NT2/D1 (cell line): ENCODE measurements at regions not wholly inside any gene's neighbourhood (a gene's known extent, or its start where the extent isn't known, plus 50 kb on each side); places are given as distances from the start of the nearest gene placed in this dataset.

Experiments
- DNase-seq: peaks from one replicate; pipeline ENCODE4 v3.0.0-alpha.2; 2011; ENCODE audit warnings: low read depth, low spot score
- H3K27me3 ChIP-seq: 2 replicates; pipeline ENCODE4 v1.6.0; 2011; ENCODE audit warnings: mild to moderate bottlenecking; ENCODE audit not compliant: insufficient read length, insufficient read depth
- H3K36me3 ChIP-seq: 2 replicates; pipeline ENCODE4 v1.6.1; 2011; ENCODE audit warnings: mild to moderate bottlenecking, low read length, mixed read lengths; ENCODE audit not compliant: insufficient read depth, insufficient read length
- H3K4me1 ChIP-seq: 2 replicates; pipeline ENCODE4 v1.5.1; 2011; ENCODE audit not compliant: insufficient read depth, insufficient read length
- H3K4me3 ChIP-seq: 2 replicates; pipeline ENCODE4 v1.5.1; 2011; ENCODE audit warnings: low read depth; ENCODE audit not compliant: insufficient read length
- H3K9ac ChIP-seq: 2 replicates; pipeline ENCODE4 v1.6.0; 2011; ENCODE audit warnings: low read depth; ENCODE audit not compliant: insufficient read length
- H3K9me3 ChIP-seq: 2 replicates; pipeline ENCODE4 v1.5.1; 2011; ENCODE audit warnings: mild to moderate bottlenecking, low read length; ENCODE audit not compliant: insufficient read depth
- SUZ12 ChIP-seq: IDR thresholded peaks from 2 replicates; pipeline ENCODE4 v1.6.1; 2011; ENCODE audit not compliant: insufficient read length, insufficient read depth; ENCODE audit errors: extremely low read depth
- YY1 ChIP-seq: IDR thresholded peaks from 2 replicates; pipeline ENCODE4 v1.6.1; 2011; ENCODE audit not compliant: insufficient read length, insufficient read depth
- ZNF274 ChIP-seq: IDR thresholded peaks from 2 replicates; pipeline ENCODE4 v1.6.1; 2011; ENCODE audit warnings: mild to moderate bottlenecking, low read depth, low read length

DNA sequence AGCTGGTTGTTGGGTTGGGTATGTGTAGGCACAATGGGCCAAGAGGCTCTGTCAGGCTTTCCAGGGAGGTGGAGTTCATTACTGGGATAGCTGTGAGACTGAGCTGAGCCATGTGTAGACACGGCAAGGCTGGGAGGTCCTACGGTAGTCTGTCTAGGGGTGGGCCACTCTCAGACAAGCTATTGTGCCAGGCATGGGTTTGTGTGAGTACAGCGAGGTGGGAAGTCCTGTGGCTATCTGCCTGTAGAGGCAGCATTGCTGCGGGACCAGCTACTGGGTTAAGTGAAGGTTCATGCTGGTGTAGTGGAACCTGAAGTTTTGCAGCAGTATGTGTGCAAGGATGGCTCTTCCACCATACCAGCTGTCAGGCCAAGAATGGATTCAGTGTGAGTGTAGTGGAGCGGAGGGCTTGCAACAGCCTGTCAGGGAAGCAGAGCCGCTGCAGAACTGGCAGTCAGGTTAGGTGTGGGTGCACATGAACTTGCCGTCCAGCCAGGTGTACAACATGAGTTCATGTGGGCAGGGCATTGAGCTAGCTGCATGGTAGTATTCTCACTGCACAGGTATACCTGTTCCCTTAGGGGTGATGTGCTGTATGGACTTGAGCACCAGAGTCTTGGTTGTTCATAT, 78.0 kb upstream of the CENPW start:
- Histone ChIP-seq H3K36me3 (no peaks in the 10 kb centered on the region), H3K9me3 (no peaks in the 10 kb centered on the region), H3K27me3 (no peaks in the 10 kb centered on the region), H3K9ac (no peak overlapping the region), H3K4me3 (no peak overlapping the region), H3K4me1 (no peaks in the 10 kb centered on the region)
- DNase-seq = no peak
- TF ChIP-seq ZNF274 (no peak), YY1 (no peak), SUZ12 (no peak)

DNA sequence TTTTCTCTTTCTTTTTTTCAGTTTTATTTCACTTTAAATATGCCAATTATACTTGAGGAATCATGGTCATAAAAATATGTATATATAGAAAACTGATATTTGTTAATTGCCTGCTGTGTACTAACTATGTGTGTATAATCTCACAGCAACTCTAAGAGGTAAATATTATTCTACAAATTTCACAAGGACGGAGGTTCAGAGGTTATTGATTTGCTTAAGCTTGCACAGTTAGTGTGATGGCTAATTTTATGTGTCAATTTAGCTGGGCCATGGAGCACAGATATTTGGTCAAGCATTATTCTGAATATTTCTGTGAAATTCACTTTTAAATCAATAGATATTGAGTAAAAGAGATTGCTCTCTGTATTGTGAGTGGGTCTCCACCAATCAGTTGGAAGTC, 75.7 kb upstream of the CENPW start:
- DNase-seq = no peak
- no peaks in the 10 kb centered on the region for H3K9me3 ChIP-seq
- no peaks in the 10 kb centered on the region for H3K36me3 ChIP-seq
- no peak overlapping the region for H3K9ac ChIP-seq
- no peak for TF ChIP-seq SUZ12
- TF ChIP-seq YY1 = no peak
- TF ChIP-seq ZNF274 = no peak
- no peaks in the 10 kb centered on the region for H3K27me3 ChIP-seq
- H3K4me3 ChIP-seq = no peak overlapping the region
- no peaks in the 10 kb centered on the region for H3K4me1 ChIP-seq

DNA sequence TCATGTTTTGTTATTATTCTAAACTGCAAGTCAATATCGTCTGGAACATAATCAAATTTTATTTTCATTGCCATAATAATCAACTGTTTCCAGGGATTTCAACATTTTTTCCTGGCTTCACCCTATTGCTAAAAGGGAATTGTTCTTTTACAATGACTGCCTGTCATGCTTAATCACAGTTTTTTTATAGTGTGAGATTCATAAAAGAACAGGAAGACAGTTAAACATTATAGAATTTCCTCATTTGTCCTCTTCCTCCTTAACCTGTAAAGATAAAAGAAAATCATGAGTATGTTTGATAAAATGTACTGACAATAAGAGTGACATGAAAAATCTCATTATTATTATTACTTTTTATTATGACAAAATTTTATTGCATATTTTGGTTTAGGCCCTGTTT, 73.3 kb upstream of the CENPW start:
- no peak overlapping the region for H3K4me3 ChIP-seq
- no peaks in the 10 kb centered on the region for H3K27me3 ChIP-seq
- no peak for DNase-seq
- H3K4me1 ChIP-seq = no peaks in the 10 kb centered on the region
- H3K9ac ChIP-seq = no peak overlapping the region
- H3K36me3 ChIP-seq = no peaks in the 10 kb centered on the region
- H3K9me3 ChIP-seq = no peaks in the 10 kb centered on the region
- TF ChIP-seq YY1 (no peak), ZNF274 (no peak), SUZ12 (no peak)

DNA sequence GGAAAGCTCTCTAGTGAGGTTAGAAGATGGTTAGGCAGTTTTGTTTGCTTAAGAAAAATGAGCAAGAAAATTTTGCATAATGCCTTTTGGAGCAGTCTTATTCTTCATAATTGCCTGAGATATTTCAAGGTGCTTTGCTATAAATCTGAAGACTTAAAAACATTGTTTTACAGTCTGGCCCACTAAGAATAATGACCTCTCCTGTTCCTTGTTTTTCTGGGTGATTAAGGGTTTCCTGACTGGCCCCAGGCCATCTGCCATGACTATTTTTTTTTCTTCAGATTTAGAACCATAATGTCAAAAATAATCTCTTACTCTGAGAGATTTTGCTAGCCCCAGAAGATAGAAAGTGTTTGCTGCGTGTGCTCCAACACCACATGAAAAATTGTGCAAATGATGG, 72.3 kb upstream of the CENPW start:
- no peak overlapping the region for H3K9ac ChIP-seq
- no peak for DNase-seq
- H3K9me3 ChIP-seq = no peaks in the 10 kb centered on the region
- H3K36me3 ChIP-seq = no peaks in the 10 kb centered on the region
- no peaks in the 10 kb centered on the region for H3K27me3 ChIP-seq
- H3K4me1 ChIP-seq = no peaks in the 10 kb centered on the region
- TF ChIP-seq YY1 (no peak), SUZ12 (no peak), ZNF274 (no peak)
- H3K4me3 ChIP-seq = no peak overlapping the region

DNA sequence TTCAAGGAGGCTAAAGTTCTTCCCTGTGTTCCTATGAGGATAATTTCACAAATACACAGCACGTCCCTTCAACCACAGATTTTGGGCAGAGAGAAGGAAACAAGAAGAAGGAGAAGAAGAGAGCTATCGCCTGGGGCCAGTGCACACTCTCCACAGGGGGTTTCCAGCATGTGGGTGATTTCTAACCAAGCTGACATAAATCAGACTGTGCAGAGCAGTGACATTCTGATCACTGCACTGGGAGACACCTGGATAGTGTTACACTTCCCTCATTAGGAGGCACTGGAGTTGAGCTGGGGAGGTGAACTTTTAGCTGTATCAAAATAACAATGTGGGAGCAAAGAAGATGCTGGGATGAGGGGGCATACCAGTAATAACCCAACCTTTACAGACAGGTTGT, 71.8 kb upstream of the CENPW start:
- H3K9ac ChIP-seq = no peak overlapping the region
- no peaks in the 10 kb centered on the region for H3K9me3 ChIP-seq
- no peak overlapping the region for H3K4me3 ChIP-seq
- no peak for DNase-seq
- no peaks in the 10 kb centered on the region for H3K4me1 ChIP-seq
- TF ChIP-seq YY1 (no peak), ZNF274 (no peak), SUZ12 (no peak)
- no peaks in the 10 kb centered on the region for H3K27me3 ChIP-seq
- no peaks in the 10 kb centered on the region for H3K36me3 ChIP-seq

DNA sequence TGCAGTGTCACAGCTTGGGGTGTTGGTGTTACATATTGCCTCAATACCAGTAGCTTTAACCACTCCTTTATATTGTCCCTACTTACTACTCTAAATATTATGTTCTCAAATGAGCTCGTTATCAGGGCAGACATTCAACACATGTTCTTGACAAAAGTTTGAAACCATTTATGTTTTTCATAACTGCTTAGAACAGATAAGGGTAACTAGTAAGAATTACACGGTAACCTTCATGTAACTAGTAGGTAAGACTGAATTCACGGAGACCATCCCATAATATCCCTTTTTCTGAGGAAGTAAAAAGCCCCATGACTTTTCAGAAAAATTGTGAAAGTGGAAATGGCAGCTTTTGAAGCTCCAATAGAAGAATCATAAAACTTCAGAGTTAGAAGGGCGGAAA, 59.6 kb upstream of the CENPW start:
- no peaks in the 10 kb centered on the region for H3K27me3 ChIP-seq
- no peaks in the 10 kb centered on the region for H3K4me1 ChIP-seq
- no peaks in the 10 kb centered on the region for H3K9me3 ChIP-seq
- TF ChIP-seq ZNF274 (no peak), YY1 (no peak), SUZ12 (no peak)
- DNase-seq = no peak
- H3K9ac ChIP-seq = no peak overlapping the region
- no peak overlapping the region for H3K4me3 ChIP-seq
- H3K36me3 ChIP-seq = no peaks in the 10 kb centered on the region

DNA sequence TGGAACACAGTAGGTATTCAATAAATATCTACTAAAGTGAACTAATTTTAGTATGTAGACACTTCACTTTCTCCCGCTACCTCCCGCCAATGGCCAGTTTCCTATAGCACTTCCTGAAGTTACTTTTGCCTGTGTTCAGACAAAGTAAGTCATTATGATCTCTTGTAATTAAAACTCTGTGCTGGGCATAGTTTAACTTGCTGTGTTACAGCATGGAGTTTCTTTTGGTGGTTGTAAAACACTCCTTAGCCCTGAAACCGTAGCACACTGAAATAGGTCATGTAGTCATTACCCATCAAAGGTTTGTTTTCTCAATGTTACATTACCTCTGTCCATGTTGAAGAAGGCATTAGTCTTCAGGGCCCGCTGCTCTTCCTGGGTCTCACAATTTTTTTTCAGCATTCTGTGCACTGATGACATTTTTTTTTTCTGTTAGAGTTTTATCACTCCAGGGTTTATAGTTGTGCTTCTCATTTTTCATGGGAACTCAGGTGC, 54.0 kb upstream of the CENPW start:
- H3K4me1 ChIP-seq = no peaks in the 10 kb centered on the region
- no peaks in the 10 kb centered on the region for H3K9me3 ChIP-seq
- no peaks in the 10 kb centered on the region for H3K27me3 ChIP-seq
- no peak overlapping the region for H3K9ac ChIP-seq
- no peak overlapping the region for H3K4me3 ChIP-seq
- H3K36me3 ChIP-seq = no peaks in the 10 kb centered on the region
- no peak for DNase-seq
- TF ChIP-seq YY1 = no peak
- TF ChIP-seq SUZ12 = no peak
- TF ChIP-seq ZNF274 = no peak
